ENCODE measurements at regions not wholly inside any gene's neighbourhood (a gene's known extent, or its start where the extent isn't known, plus 50 kb on each side); places are given as distances from the start of the nearest gene placed in this dataset.

DNA sequence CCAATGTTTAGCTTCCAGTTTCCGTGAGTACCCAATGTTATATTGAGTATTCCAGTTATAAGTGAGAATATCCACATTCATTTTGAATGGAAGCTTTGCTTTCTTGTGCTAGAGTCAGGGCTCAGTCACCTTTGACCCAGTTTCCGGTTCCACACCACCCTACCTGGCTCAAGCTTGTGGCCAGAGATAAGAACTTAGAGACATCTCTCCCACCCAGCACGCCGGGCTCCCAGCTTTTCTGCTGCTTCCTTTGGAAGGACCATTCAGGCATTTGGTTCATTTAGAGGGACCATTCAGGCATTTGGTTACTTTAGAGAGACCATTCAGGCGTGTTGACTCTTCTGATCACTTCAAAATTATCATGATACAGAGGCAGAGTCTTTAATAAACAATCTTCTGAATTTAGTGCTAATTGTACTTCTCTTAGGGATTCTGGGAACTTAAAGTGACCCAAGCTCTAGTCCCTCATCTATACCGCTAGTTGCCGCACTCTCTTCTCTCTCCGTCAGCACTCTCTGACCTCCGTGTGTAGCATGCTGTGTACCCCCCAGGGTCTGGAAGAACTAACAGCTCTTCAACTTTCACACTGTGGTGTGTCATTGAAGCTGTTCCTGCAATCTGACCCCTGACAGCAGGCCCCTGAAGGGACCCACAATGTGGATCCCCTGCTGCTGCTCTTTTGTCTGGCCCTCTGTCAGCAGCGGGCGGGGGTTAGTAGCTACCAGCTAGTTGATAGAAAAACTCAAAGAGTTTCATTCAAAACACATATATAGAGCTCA lies 943.1 kb downstream of the ARAP2 start:
- no peak overlapping the region for H3K9ac ChIP-seq (ENCODE audit: insufficient read depth, low read length, poor library complexity, severe bottlenecking)
- H3K79me2 ChIP-seq (ENCODE audit: insufficient read depth, low read length), result no peaks in the 10 kb centered on the region
- H3K4me3 Mint-ChIP-seq, result no peak overlapping the region
- no peak overlapping the region for H3K27ac Mint-ChIP-seq
- H3K4me1 ChIP-seq (ENCODE audit: control insufficient read depth in 1 of 2, insufficient read depth in 2 of 2, low read length in 2 of 2), result no peaks in the 10 kb centered on the region
- peaks cover 0 to 3% (median 0%) of the 10 kb centered on the region in 7 donors for H3K9me3 Mint-ChIP-seq
- no peaks in the 10 kb centered on the region for H3K9me3 ChIP-seq (replicated peaks in 1 of 2; ENCODE audit: control insufficient read depth in 1 of 2, insufficient read depth in 1 of 2, low read length in 2 of 2)
- H3K4me2 ChIP-seq (replicated peaks; ENCODE audit: extremely low read depth, low read length, poor library complexity, severe bottlenecking), result no peak overlapping the region
- 100% methylated on average over 2 of the region's 11 CpGs for WGBS (ENCODE audit: insufficient coverage)
- no peak for DNase-seq
- no peaks in the 10 kb centered on the region for H4K20me1 ChIP-seq (ENCODE audit: insufficient read depth, low read length)
- H3K27me3 Mint-ChIP-seq (ENCODE audit: low read depth in 3 of 3), result peaks cover 0 to 1% (median 0%) of the 10 kb centered on the region in 3 donors
- TF ChIP-seq, protein P1, sequence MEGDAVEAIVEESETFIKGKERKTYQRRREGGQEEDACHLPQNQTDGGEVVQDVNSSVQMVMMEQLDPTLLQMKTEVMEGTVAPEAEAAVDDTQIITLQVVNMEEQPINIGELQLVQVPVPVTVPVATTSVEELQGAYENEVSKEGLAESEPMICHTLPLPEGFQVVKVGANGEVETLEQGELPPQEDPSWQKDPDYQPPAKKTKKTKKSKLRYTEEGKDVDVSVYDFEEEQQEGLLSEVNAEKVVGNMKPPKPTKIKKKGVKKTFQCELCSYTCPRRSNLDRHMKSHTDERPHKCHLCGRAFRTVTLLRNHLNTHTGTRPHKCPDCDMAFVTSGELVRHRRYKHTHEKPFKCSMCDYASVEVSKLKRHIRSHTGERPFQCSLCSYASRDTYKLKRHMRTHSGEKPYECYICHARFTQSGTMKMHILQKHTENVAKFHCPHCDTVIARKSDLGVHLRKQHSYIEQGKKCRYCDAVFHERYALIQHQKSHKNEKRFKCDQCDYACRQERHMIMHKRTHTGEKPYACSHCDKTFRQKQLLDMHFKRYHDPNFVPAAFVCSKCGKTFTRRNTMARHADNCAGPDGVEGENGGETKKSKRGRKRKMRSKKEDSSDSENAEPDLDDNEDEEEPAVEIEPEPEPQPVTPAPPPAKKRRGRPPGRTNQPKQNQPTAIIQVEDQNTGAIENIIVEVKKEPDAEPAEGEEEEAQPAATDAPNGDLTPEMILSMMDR (IDR thresholded peaks at IDR 0.05), result no peak
- intact Hi-C loops (cut with micrococcal nuclease), result no loop called here
- H2AFZ ChIP-seq (ENCODE audit: insufficient read depth, low read depth, low read length, poor library complexity, severe bottlenecking), result no peak overlapping the region
- H3K36me3 Mint-ChIP-seq, result no peaks in the 10 kb centered on the region
- H3K36me3 ChIP-seq (replicated peaks in 1 of 2; ENCODE audit: control insufficient read depth in 1 of 2, insufficient read depth in 2 of 2, low read length in 2 of 2), result no peaks in the 10 kb centered on the region
- H3K4me3 ChIP-seq (replicated peaks in 1 of 3; ENCODE audit: low read depth in 2 of 3, low read length in 3 of 3), result no peak overlapping the region
- no peak overlapping the region for H3K27ac ChIP-seq (ENCODE audit: low read depth in 1 of 2, low read length in 2 of 2)
- H3K27me3 ChIP-seq (ENCODE audit: control insufficient read depth in 2 of 2, insufficient read depth in 2 of 2, low read length in 2 of 2), result no peaks in the 10 kb centered on the region
- no peaks in the 10 kb centered on the region for H3K4me1 Mint-ChIP-seq

DNA sequence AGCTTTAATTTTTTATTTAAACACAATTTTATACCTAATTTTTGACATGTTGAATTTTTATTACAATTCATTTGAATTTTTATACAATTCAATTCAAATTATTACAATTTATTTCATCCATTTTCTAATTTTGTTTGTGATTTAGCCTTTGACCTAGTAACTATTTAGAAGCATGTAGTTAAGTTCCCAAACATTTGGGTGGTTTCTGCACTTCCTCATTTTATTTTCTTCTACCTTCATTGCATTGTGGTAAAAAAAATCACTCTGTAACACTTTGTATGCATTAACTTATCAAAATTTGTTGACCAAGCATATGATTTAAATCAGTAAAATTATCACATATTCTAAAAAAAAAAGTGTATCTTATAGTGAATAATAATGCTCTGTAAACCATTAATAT lies 928.9 kb downstream of the ARAP2 start:
- Histone ChIP-seq H3K27me3 (ENCODE audit: control insufficient read depth in 2 of 2, insufficient read depth in 2 of 2, low read length in 2 of 2) (no peaks in the 10 kb centered on the region), H3K79me2 (ENCODE audit: insufficient read depth, low read length) (no peaks in the 10 kb centered on the region), H3K4me1 (ENCODE audit: control insufficient read depth in 1 of 2, insufficient read depth in 2 of 2, low read length in 2 of 2) (no peaks in the 10 kb centered on the region), H3K36me3 (replicated peaks in 1 of 2; ENCODE audit: control insufficient read depth in 1 of 2, insufficient read depth in 2 of 2, low read length in 2 of 2) (no peaks in the 10 kb centered on the region), H3K9me3 (replicated peaks in 1 of 2; ENCODE audit: control insufficient read depth in 1 of 2, insufficient read depth in 1 of 2, low read length in 2 of 2) (no peaks in the 10 kb centered on the region), H3K4me2 (replicated peaks; ENCODE audit: extremely low read depth, low read length, poor library complexity, severe bottlenecking) (no peak overlapping the region), H2AFZ (ENCODE audit: insufficient read depth, low read depth, low read length, poor library complexity, severe bottlenecking) (no peak overlapping the region), H3K4me3 (replicated peaks in 1 of 3; ENCODE audit: low read depth in 2 of 3, low read length in 3 of 3) (no peak overlapping the region), H3K27ac (ENCODE audit: low read depth in 1 of 2, low read length in 2 of 2) (no peak overlapping the region), H3K9ac (ENCODE audit: insufficient read depth, low read length, poor library complexity, severe bottlenecking) (no peak overlapping the region), H4K20me1 (ENCODE audit: insufficient read depth, low read length) (no peaks in the 10 kb centered on the region)
- H3K27me3 Mint-ChIP-seq (ENCODE audit: low read depth in 3 of 3), result no peaks in the 10 kb centered on the region
- no peak overlapping the region for H3K27ac Mint-ChIP-seq
- no peak overlapping the region for H3K4me3 Mint-ChIP-seq
- intact Hi-C loops (cut with micrococcal nuclease), result no loop called here
- DNase-seq, result no peak
- peaks cover 0 to 2% (median 0%) of the 10 kb centered on the region in 7 donors for H3K9me3 Mint-ChIP-seq
- TF ChIP-seq, protein P1 (IDR thresholded peaks at IDR 0.05), result no peak
- no peaks in the 10 kb centered on the region for H3K36me3 Mint-ChIP-seq
- H3K4me1 Mint-ChIP-seq, result no peaks in the 10 kb centered on the region
